Forelimb muscle (tissue), 1 donor: ENCODE measurements at regions not wholly inside any gene's neighbourhood (a gene's known extent, or its start where the extent isn't known, plus 50 kb on each side); places are given as distances from the start of the nearest gene placed in this dataset.
A peak's percentile ranks its signal among the peaks of the same experiment; 100 is the strongest.
"Not testable (repeated sequence)": the region's sequence is repeated elsewhere in the genome, so short reads cannot be mapped to it uniquely, and the experiment has no call there.

Source experiments
- DNase-seq: peaks from one replicate; pipeline ENCODE4 v3.0.0-alpha.2; 2013; ENCODE audit warnings: low read depth

DNA sequence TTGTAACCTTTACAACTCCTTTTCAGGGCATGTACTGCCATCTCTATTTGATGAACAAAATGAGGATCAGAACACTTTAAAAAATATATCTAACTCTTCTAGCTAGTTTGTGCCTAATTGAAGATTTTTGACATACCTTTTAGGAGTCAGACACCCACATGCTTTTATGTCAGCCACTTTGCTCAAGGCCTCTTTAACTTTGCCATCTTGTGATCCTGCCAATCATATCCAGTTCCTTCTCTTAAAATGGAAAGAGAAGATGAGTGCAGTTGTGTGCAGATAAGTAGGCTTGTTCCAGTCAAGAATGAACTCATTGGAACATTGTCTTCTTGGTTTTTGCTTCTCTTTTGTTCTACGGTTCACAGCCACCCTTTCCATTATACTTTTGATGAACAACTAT lies 425.6 kb upstream of the TNC start:
- no peak for DNase-seq

DNA sequence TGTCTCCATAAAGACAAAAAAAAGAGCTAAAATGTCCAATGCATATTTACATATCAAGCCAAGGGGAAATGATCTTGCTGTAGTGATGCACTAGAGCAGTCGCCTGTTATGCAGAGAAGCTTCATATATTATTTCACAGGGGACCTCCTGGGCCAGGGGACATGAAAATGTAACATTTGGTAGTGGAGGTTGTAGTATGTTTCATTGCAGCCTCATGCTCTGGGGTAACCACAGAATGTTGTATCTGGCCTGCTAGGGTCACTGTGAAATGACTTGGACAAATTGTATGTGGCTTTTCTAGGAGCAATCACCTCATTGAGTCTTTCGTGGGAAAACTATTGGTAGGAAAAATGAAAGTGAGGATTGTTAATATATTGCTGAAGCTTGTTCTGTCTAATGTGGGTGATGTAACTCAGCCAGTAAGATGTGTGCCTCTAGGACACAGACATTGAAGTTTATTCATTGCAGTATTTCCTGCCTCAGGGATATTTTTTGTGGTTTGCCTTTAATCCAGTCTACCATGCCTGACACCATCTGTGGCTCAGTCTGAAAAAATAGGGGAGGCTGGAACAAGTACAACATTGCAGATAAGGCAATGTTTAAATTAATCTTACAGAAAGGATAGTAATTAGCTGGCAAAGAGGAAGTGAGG lies 430.8 kb upstream of the TNC start:
- no peak for DNase-seq

DNA sequence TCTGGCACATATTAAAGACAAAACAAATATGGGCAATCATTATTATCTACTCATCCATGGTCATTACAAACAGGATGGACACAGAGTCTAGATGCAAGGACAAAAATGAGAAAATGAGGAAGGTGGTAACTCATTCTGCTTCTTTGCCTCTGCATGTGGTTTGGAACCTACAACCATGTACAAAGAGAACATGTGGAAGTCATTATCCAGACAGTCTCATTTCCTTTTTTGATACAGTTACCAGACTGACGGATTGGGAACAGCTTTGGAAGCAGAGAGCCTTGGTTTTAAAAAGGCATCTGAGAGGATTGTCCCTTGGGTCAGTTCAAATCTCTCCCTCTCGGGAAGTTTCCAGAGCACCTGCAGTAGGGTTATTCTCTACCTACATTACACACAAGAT lies 433.4 kb upstream of the TNC start:
- DNase-seq, result no peak

DNA sequence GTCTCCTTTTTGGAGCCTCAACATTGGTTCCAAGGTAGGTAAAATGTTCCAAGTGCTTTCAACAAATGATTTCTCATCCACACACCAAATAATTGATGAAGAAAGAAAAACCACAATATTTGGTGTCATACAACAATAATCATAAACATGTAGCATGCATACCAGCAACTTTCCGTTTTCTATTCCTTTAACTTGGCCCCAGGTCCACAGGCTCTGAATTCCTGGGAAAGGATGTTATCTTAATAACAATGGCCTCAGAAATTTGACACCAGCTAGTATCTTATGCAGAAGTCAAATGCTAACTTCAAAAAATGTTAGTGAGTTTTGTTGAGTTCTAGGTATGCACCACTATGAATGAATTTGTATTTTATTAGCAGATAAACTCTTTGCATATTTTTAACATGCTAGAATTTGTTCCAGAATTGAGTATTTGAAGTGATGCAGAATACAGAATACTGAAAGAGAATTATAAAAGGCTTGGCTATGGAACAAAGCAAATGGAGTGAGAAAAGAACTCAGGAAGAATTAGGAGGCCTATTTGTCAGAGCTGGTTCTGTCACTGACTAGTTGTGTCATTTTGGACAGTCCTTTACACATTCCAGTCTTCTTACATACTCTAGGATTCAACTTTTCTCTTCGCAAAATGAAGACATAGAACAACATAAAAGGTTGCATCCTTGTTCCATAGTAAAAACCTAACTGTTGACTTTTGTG lies 435.3 kb upstream of the TNC start:
- no peak for DNase-seq

DNA sequence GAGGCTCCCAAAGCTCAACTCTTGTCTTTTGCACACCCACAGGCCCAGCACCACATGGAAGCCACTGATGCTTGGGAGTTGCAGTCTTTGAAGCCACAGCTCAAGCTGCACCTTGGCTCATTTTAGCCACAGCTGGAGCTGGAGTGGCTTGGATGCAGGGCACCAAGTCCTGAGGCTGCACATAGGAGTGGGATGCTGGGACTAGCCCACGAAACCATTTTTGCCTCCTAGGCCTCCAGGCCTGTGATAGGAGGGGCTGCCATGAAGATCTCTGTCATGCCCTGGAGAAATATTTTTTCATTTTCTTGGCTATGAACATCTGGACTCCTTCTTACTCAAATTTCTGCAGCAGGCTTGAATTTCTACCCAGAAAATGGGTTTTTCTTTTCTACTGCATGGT lies 438.5 kb upstream of the TNC start:
- DNase-seq, result no peak

- DNase-seq, result no peak
These were observed 457.2 kb upstream of the TNC start for GRCh38 chr9:115575147-115575546.

DNA sequence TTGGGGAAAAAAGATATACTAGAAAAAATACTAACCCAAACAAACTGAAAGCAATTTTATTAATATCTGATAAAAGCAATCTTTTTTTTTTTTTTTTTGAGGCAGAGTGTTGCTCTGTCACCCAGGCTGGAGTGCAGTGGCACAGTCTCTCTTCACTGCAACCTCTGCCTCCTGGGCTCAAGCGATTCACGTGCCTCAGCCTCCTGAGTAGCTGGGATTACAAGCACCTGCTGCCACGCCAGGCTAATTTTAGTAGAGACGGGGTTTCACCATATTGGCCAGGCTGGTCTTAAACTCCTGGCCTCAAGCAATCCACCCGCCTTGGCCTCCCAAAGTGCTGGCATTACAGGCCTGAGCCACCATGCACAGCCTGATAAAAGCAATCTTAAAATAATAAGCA lies 467.5 kb upstream of the TNC start:
- DNase-seq, result not testable (repeated sequence)

DNA sequence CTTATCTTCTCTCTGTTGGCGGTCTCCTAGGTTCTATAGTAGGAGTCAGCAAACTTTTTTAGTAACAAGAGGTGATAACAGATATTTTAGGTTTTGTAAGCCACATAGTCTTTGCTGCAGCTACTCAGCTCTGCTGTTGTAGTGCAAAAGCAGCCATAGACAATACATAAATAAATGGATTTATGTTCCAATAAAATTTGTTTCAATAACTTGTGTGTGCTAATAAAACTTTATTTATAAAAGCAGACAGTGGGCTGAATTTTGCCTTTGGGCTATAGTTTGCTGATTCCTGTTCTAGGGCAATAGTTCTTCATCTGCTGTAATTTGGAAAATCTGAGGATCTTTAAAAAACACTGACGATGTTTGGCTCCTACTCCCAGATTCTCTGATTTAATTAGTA lies 469.4 kb upstream of the TNC start:
- DNase-seq, result no peak

GRCh38 chr9:115590011-115590410 lies 472.1 kb upstream of the TNC start:
- no peak for DNase-seq

- peak; percentile 76 for DNase-seq
These were observed 473.6 kb upstream of the TNC start for GRCh38 chr9:115591584-115591984.

DNA sequence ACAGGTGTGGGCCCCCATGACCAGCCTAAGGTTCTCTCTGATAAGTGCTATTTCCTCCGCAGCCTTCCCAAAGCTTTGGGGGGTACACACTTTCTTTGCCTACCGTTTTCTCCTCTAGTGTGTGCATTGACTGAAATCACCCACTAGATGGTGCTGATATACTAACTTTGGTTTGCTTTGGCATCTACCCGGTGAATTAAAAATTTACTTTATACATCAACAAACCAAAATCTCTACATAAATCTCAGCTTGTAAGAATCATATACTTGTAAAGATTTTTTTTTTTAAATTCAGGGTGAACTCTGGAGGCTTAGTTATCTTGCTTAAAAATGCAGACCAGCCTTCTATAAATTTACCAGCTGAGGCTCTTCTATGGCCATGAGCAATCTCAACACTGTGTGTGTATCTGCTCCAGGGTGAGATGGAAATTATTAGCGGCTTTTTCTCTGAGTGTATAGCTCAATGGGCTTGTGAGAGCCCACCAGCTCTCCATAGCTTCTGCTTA lies 475.7 kb upstream of the TNC start:
- no peak for DNase-seq

- no peak for DNase-seq
These were observed 476.6 kb upstream of the TNC start for GRCh38 chr9:115594557-115594956.

DNA sequence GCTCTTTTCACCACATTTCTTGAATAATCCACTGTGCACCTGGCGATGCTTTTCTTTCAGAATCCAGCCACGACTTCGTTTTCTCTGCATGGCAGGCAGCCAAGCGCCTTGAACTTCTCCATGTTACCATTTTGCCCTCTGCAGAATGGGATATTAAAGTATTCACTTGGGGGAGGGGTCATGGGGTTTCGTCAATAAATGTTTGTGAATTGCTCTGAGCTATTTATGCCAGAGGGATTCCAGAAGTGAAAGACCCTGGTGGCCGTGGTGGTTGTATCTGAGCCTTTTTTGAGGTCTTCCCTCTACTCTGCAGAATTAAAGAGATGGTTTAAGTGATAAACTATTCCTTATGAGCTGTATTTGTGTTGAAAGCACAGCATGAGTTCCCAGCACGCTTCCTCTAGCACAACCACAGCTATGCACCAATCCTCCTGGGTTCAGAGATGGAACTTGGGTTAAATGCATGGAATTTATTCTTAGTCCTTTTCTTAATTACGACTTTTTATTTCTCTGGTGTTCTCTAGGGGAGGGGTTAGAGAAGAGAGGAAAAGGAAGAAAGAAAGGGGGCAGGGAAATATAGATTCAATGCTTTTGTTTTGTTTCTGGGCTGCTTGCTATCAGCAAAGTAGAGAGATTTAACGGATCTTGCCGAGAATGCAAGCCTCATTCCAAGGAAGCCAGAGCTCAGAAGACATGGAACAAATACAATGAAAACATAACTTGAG lies 478.2 kb upstream of the TNC start:
- no peak for DNase-seq

GRCh38 chr9:115596746-115597080 lies 478.8 kb upstream of the TNC start:
- DNase-seq, result no peak

GRCh38 chr9:115597330-115597895 lies 479.5 kb upstream of the TNC start:
- no peak for DNase-seq

DNA sequence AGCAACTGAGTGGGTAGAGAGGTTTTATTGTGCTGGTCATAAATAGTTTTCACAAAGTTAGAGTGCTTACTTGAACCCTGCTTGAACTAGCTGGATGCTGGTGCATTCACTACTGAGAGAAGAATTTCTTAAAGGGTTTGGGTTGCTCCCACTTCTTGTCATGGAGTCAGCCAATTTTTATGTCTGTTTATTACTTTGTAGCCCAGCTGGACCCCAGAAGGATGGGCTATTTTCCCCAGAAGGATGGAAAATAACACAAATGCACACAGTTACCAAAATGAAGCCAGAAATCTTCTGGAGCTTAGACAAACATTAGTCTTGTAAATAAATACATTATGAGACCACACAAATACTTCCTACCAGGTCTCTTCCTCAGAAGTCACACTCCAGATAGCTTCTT lies 480.8 kb upstream of the TNC start:
- DNase-seq, result no peak

DNA sequence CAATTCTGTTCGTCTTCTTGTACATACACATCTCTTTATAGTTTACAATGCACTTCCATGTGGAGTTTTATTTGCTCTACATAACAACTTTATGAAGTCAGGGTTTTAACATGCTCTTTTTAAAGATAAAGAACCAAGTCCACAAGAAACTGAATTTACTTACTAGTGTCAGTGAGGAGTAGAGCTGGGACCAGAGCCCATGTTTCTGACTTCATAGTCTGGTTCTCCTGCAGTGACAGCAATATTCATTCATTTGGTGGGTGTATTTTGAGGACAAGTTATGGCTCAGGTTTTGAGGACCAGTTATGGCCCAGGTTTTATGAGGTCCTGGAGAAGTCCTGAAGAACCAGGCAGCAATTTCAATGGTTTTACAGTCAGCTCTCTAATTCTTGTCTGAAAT lies 481.9 kb upstream of the TNC start:
- DNase-seq, result no peak

DNA sequence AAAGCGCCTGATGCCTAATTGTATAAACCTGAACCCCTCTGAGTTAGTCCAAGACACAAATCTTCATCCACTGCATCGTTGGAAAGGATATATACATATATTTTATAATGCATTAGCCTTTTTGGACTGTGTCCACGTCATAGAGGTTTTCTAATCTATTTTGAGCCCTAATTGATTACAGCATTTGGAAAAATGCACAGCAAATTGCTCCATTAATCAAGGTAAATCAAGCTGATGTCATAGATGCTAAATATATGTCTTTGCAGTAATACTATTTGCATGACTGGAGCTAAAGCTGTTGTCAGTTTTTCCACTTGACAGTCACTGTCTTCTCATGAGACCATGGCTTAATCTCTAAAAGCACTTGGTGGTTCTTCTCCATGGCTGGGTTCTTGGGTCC lies 483.5 kb upstream of the TNC start:
- no peak for DNase-seq

DNA sequence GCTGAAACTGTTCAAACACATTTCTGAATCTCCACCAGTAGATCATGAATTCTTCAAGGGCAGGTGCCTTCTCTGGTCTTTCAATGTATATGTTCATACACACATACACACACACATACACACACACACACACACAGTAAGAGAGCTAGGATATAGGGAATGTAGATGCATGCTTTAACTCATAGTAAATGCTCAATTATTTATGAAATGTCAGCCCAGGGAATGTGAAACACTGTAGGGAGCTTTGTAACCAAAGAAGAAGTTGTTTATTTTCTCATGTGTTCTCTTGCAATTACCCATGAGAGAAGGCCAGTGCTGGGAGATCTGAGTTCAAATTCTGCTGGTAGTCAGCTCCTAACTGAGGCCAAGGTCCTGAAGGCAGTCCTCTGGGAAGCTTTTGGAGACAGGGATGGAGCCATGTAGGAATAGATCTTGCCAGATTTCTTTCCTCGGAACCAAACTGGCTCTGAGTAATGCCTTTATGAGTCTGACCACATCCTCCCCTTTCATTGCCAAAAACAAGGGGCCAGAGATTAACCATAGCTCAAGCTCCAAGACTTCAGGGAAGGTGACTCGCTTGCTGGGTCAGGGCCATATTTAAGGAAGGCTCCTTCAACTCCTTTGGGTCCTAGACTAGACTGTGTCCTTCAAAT lies 487.0 kb upstream of the TNC start:
- DNase-seq, result no peak

DNA sequence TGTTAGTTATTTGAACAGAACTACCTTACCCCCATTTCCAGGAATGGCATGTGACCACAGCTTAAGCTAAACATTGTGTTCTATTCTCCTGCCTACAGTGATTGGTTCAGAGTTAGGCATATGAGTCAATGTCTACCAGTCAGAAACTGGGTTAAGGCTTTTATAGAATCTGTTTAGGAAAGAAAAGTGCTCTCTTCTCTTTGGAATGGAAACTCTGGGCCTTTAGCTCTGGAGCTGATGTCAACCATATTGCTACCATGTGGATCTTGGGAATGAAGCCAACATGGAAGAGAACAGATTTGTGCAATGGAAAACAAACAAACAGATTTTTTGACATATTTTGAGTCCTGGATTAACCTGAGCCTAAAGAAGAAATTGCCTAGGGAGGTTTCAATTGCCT lies 488.9 kb upstream of the TNC start:
- DNase-seq, result no peak

GRCh38 chr9:115614326-115614999 lies 496.5 kb upstream of the TNC start:
- DNase-seq, result no peak

- no peak for DNase-seq
These were observed 497.0 kb upstream of the TNC start for GRCh38 chr9:115615000-115615401.
